Caco-2 (cell line): ENCODE measurements at regions not wholly inside any gene's neighbourhood (a gene's known extent, or its start where the extent isn't known, plus 50 kb on each side); places are given as distances from the start of the nearest gene placed in this dataset.

ENCODE experiments used
- BruUV-seq: library from RNA; stranded (reverse); fragments of 400-500 nt; replicated peaks from 2 replicates; lab custom pipeline; 2021; lab: Mats Ljungman, UMichigan
- CTCF ChIA-PET: fragments of 300-600 bp; sonication (Branson Sonifier 250); formaldehyde crosslinking; loops from one replicate; lab custom pipeline; 2022; ENCODE audit warnings: antibody characterized with exemption; lab: Charles Lee
- POLR2A ChIA-PET: fragments of 300-600 bp; sonication (Branson Sonifier 250); formaldehyde crosslinking; loops from one replicate; lab custom pipeline; 2022; ENCODE audit warnings: antibody characterized with exemption; lab: Charles Lee
- DNase-seq, 2 experiments: peaks; one replicate each; pipeline versions ENCODE4 v3.0.0 to v3.0.0-alpha.2; 2020 to 2022
- H3K27me3 ChIP-seq: replicated peaks from 2 replicates; pipeline ENCODE4 v1.6.0; 2011; ENCODE audit warnings: low read length; ENCODE audit not compliant: control insufficient read depth, insufficient read depth
- H3K36me3 ChIP-seq: 2 replicates; pipeline ENCODE4 v1.5.1; 2011; ENCODE audit warnings: low read length; ENCODE audit not compliant: control insufficient read depth, insufficient read depth
- H3K4me1 ChIP-seq: fragments of 250-450 bp; sonication (Bioruptor Pico); 2 replicates; pipeline ENCODE4 v1.5.1; 2020; ENCODE audit warnings: mild to moderate bottlenecking
- H3K4me3 ChIP-seq: 2 replicates; pipeline ENCODE4 v1.5.1; 2011; ENCODE audit warnings: low read depth, mild to moderate bottlenecking, control low read depth, low read length
- H3K9me3 ChIP-seq: fragments of 250-450 bp; sonication (Bioruptor Pico); 2 replicates; pipeline ENCODE4 v1.5.1; 2020; ENCODE audit warnings: mild to moderate bottlenecking, moderate library complexity
- H3K27ac Mint-ChIP-seq: one replicate; pipeline ENCODE4 v1.8.0; 2022; ENCODE audit warnings: mixed read lengths; ENCODE audit not compliant: unreplicated experiment
- H3K27me3 Mint-ChIP-seq: one replicate; pipeline ENCODE4 v1.8.0; 2022; ENCODE audit warnings: mixed read lengths; ENCODE audit not compliant: insufficient read depth, unreplicated experiment
- H3K36me3 Mint-ChIP-seq: one replicate; pipeline ENCODE4 v1.8.0; 2022; ENCODE audit warnings: mild to moderate bottlenecking, mixed read lengths; ENCODE audit not compliant: insufficient read depth, unreplicated experiment
- H3K4me1 Mint-ChIP-seq: one replicate; pipeline ENCODE4 v1.8.0; 2022; ENCODE audit warnings: low read depth, mixed read lengths; ENCODE audit not compliant: unreplicated experiment
- H3K4me3 Mint-ChIP-seq: one replicate; pipeline ENCODE4 v1.8.0; 2022; ENCODE audit warnings: mild to moderate bottlenecking, moderate library complexity, mixed read lengths; ENCODE audit not compliant: unreplicated experiment
- H3K9me3 Mint-ChIP-seq: one replicate; pipeline ENCODE4 v1.8.0; 2022; ENCODE audit warnings: mixed read lengths; ENCODE audit not compliant: unreplicated experiment
- CTCF ChIP-seq, 2 experiments: fragments of 200-600 bp in 1 of 2; IDR thresholded peaks; 1 replicate in 1 of 2; 2 replicates in 1 of 2; pipeline versions ENCODE4 v1.5.1 to v1.8.0; 2011 to 2022; ENCODE audit warnings: antibody characterized with exemption in 1 of 2, control low read depth in 1 of 2, inconsistent platforms in 1 of 2, low read depth in 1 of 2, low read length in 1 of 2, mild to moderate bottlenecking in 1 of 2, moderate library complexity in 1 of 2; ENCODE audit not compliant: insufficient read depth in 1 of 2, severe bottlenecking in 1 of 2, unreplicated experiment in 1 of 2
- intact Hi-C: fragments of 100-400 bp; cut with micrococcal nuclease; formaldehyde crosslinking; loops from one replicate; pipeline ENCODE4 v1.10.0; 2022; ENCODE audit not compliant: unreplicated experiment

GRCh38 chr5:128015978-128016377 lies 67.6 kb upstream of the SLC12A2 start:
- DNase-seq: no peak
- H3K36me3 Mint-ChIP-seq: no peaks in the 10 kb centered on the region
- no peaks in the 10 kb centered on the region for H3K9me3 Mint-ChIP-seq
- TF ChIP-seq CTCF (IDR thresholded peaks at IDR 0.05; ENCODE audit: insufficient read depth in 1 of 2, low read depth in 1 of 2, low read length in 1 of 2, severe bottlenecking in 1 of 2, unreplicated experiment in 1 of 2): no peak
- ChIA-PET POLR2A (no interaction called here), CTCF (no interaction called here)
- H3K4me3 Mint-ChIP-seq: no peak overlapping the region
- Histone ChIP-seq H3K36me3 (no peaks in the 10 kb centered on the region), H3K27me3 (no peaks in the 10 kb centered on the region), H3K4me3 (no peak overlapping the region), H3K9me3 (no peaks in the 10 kb centered on the region), H3K4me1 (0 out of 2 replicates have a peak, but pooled peaks cover 4% of the 10 kb centered on the region)
- H3K27me3 Mint-ChIP-seq: no peaks in the 10 kb centered on the region
- BruUV-seq: no TSS peak
- H3K4me1 Mint-ChIP-seq: peaks cover 8% of the 10 kb centered on the region
- H3K27ac Mint-ChIP-seq: no peak overlapping the region
- intact Hi-C loops: no loop called here

GRCh38 chr5:128019391-128019790 lies 64.2 kb upstream of the SLC12A2 start:
- no TSS peak for BruUV-seq
- no peak for TF ChIP-seq CTCF (IDR thresholded peaks at IDR 0.05; ENCODE audit: insufficient read depth in 1 of 2, low read depth in 1 of 2, low read length in 1 of 2, severe bottlenecking in 1 of 2, unreplicated experiment in 1 of 2)
- H3K9me3 Mint-ChIP-seq: peaks cover 10% of the 10 kb centered on the region
- H3K27ac Mint-ChIP-seq: no peak overlapping the region
- peaks cover 8% of the 10 kb centered on the region for H3K4me1 Mint-ChIP-seq
- no peaks in the 10 kb centered on the region for H3K27me3 ChIP-seq
- no peaks in the 10 kb centered on the region for H3K36me3 Mint-ChIP-seq
- DNase-seq: no peak
- no peaks in the 10 kb centered on the region for H3K27me3 Mint-ChIP-seq
- POLR2A ChIA-PET: no interaction called here
- intact Hi-C loops: no loop called here
- H3K4me3 ChIP-seq: no peak overlapping the region
- no peaks in the 10 kb centered on the region for H3K36me3 ChIP-seq
- 0 out of 2 replicates have a peak, but pooled peaks cover 4% of the 10 kb centered on the region for H3K4me1 ChIP-seq
- H3K9me3 ChIP-seq: no peaks in the 10 kb centered on the region
- CTCF ChIA-PET: no interaction called here
- H3K4me3 Mint-ChIP-seq: no peak overlapping the region

GRCh38 chr5:128020012-128020411 lies 63.6 kb upstream of the SLC12A2 start:
- H3K27ac Mint-ChIP-seq: no peak overlapping the region
- BruUV-seq: no TSS peak
- no peaks in the 10 kb centered on the region for H3K27me3 Mint-ChIP-seq
- ChIA-PET CTCF (no interaction called here), POLR2A (no interaction called here)
- Histone ChIP-seq H3K9me3 (no peaks in the 10 kb centered on the region), H3K27me3 (no peaks in the 10 kb centered on the region), H3K4me1 (0 out of 2 replicates have a peak, but pooled peaks cover 4% of the 10 kb centered on the region), H3K36me3 (no peaks in the 10 kb centered on the region), H3K4me3 (no peak overlapping the region)
- H3K4me1 Mint-ChIP-seq: peaks cover 8% of the 10 kb centered on the region
- H3K9me3 Mint-ChIP-seq: peaks cover 10% of the 10 kb centered on the region
- TF ChIP-seq CTCF (IDR thresholded peaks at IDR 0.05; ENCODE audit: insufficient read depth in 1 of 2, low read depth in 1 of 2, low read length in 1 of 2, severe bottlenecking in 1 of 2, unreplicated experiment in 1 of 2): no peak
- no peak overlapping the region for H3K4me3 Mint-ChIP-seq
- no peaks in the 10 kb centered on the region for H3K36me3 Mint-ChIP-seq
- intact Hi-C loops: no loop called here
- DNase-seq: no peak
